ENCODE measurements at regions not wholly inside any gene's neighbourhood (a gene's known extent, or its start where the extent isn't known, plus 50 kb on each side); places are given as distances from the start of the nearest gene placed in this dataset.

GRCh38 chr21:14752345-14752909 lies 206.3 kb upstream of the SAMSN1 start:
- Histone ChIP-seq H3K4me2 (ENCODE audit: control insufficient read depth, insufficient read depth) (no peak overlapping the region), H4K20me1 (ENCODE audit: control insufficient read depth, insufficient read depth) (no peaks in the 10 kb centered on the region), H3K9me3 (replicated peaks; ENCODE audit: control insufficient read depth, insufficient read depth, low read length) (no peaks in the 10 kb centered on the region; the same call in 2 of the 3 replicates), H3K27me3 (replicated peaks in 1 of 2; ENCODE audit: control insufficient read depth in 2 of 2, insufficient read depth in 2 of 2, low read length in 1 of 2) (no peaks in the 10 kb centered on the region), H2AFZ (ENCODE audit: control insufficient read depth, low read depth, low read length) (no peak overlapping the region), H3K4me3 (no peak overlapping the region), H3K79me2 (ENCODE audit: control insufficient read depth, insufficient read depth, low read length) (no peaks in the 10 kb centered on the region), H3K36me3 (ENCODE audit: control insufficient read depth in 2 of 2, insufficient read depth in 2 of 2, low read length in 1 of 2) (no peaks in the 10 kb centered on the region), H3K4me1 (ENCODE audit: control insufficient read depth, insufficient read depth, low read length) (0 out of 2 replicates have a peak, but pooled peaks cover 3% of the 10 kb centered on the region), H3K27ac (ENCODE audit: control insufficient read depth, insufficient read depth) (no peak overlapping the region), H3K9ac (ENCODE audit: control insufficient read depth, insufficient read depth, low read length) (no peak overlapping the region)
- no peak for ATAC-seq
- ChIA-PET SMC1A (ENCODE audit: uncharacterized antibody, unreplicated experiment) (no interaction called here), POLR2A (no interaction called here), CTCF (no interaction called here), RAD21 (ENCODE audit: unreplicated experiment) (no interaction called here)
- BruUV-seq (replicated peaks), result no TSS peak
- TF ChIP-seq NFIC (IDR thresholded peaks at IDR 0.05; ENCODE audit: low read depth, low read length) (no peak), IRF5 (IDR thresholded peaks at IDR 0.05; ENCODE audit: borderline replicate concordance) (no peak), HDGF (IDR thresholded peaks at IDR 0.05) (no peak), KAT2A (conservative IDR thresholded peaks at IDR 0.05; ENCODE audit: control insufficient read depth, low read depth, low read length) (no peak), ZNF592 (IDR thresholded peaks at IDR 0.05) (no peak), MEF2B (IDR thresholded peaks at IDR 0.05; ENCODE audit: partially characterized antibody, poor library complexity, severe bottlenecking) (no peak), TCF12 (IDR thresholded peaks at IDR 0.05; ENCODE audit: low read depth, low read length) (no peak), DPF2 (IDR thresholded peaks at IDR 0.05) (no peak), ATF7 (IDR thresholded peaks at IDR 0.05; ENCODE audit: low read depth) (no peak), ZBTB4 (CRISPR knock-in tag; IDR thresholded peaks at IDR 0.05) (no peak), CUX1 (IDR thresholded peaks at IDR 0.05; ENCODE audit: insufficient replicate concordance, low read depth, low read length) (no peak)
- intact Hi-C loops (cut with micrococcal nuclease; ENCODE audit: unreplicated experiment) (no loop called here), in situ Hi-C loops (cut with MboI) (no loop called here)
- no peak for FAIRE-seq
- DNase-seq (ENCODE audit: low read depth, low spot score), result no peak
